Activated CD4-positive, alpha-beta T cell treated with anti-CD3 and anti-CD28 coated beads, Interleukin-2, amount 10 ng/mL, durations not matched to agents 24 days and 14 days (primary cell): ENCODE measurements at regions not wholly inside any gene's neighbourhood (a gene's known extent, or its start where the extent isn't known, plus 50 kb on each side); places are given as distances from the start of the nearest gene placed in this dataset.

Experiments
- DNase-seq: peaks from one replicate; pipeline ENCODE4 v3.0.0; 2022
- H3K27ac Mint-ChIP-seq: one replicate; pipeline ENCODE4 v1.8.0; 2022; ENCODE audit warnings: mild to moderate bottlenecking, mixed read lengths
- H3K27me3 Mint-ChIP-seq: one replicate; pipeline ENCODE4 v1.8.0; 2022; ENCODE audit warnings: mixed read lengths
- H3K36me3 Mint-ChIP-seq: one replicate; pipeline ENCODE4 v1.8.0; 2022; ENCODE audit warnings: low read depth, mild to moderate bottlenecking, mixed read lengths
- H3K4me1 Mint-ChIP-seq: one replicate; pipeline ENCODE4 v1.8.0; 2021; ENCODE audit warnings: mixed read lengths
- H3K4me3 Mint-ChIP-seq: one replicate; pipeline ENCODE4 v1.8.0; 2022; ENCODE audit warnings: mild to moderate bottlenecking, moderate library complexity, mixed read lengths
- H3K9me3 Mint-ChIP-seq: one replicate; pipeline ENCODE4 v1.8.0; 2021; ENCODE audit warnings: mixed read lengths
- intact Hi-C: fragments of 100-400 bp; cut with micrococcal nuclease; formaldehyde crosslinking; loops from one replicate; pipeline ENCODE4 v1.15.1; 2023

- Mint-ChIP-seq H3K27me3 (no peaks in the 10 kb centered on the region), H3K4me1 (no peaks in the 10 kb centered on the region), H3K4me3 (no peak overlapping the region), H3K36me3 (no peaks in the 10 kb centered on the region), H3K9me3 (no peaks in the 10 kb centered on the region), H3K27ac (no peak overlapping the region)
- DNase-seq: no peak
- intact Hi-C loops: no loop called here
These were observed 717.6 kb upstream of the MAP3K7 start for GRCh38 chr6:91304521-91304920.

GRCh38 chr6:91303326-91303725, 716.5 kb upstream of the MAP3K7 start:
- Mint-ChIP-seq H3K4me3 (no peak overlapping the region), H3K9me3 (no peaks in the 10 kb centered on the region), H3K27ac (no peak overlapping the region), H3K4me1 (no peaks in the 10 kb centered on the region), H3K36me3 (no peaks in the 10 kb centered on the region), H3K27me3 (no peaks in the 10 kb centered on the region)
- intact Hi-C loops: no loop called here
- DNase-seq: no peak

DNA sequence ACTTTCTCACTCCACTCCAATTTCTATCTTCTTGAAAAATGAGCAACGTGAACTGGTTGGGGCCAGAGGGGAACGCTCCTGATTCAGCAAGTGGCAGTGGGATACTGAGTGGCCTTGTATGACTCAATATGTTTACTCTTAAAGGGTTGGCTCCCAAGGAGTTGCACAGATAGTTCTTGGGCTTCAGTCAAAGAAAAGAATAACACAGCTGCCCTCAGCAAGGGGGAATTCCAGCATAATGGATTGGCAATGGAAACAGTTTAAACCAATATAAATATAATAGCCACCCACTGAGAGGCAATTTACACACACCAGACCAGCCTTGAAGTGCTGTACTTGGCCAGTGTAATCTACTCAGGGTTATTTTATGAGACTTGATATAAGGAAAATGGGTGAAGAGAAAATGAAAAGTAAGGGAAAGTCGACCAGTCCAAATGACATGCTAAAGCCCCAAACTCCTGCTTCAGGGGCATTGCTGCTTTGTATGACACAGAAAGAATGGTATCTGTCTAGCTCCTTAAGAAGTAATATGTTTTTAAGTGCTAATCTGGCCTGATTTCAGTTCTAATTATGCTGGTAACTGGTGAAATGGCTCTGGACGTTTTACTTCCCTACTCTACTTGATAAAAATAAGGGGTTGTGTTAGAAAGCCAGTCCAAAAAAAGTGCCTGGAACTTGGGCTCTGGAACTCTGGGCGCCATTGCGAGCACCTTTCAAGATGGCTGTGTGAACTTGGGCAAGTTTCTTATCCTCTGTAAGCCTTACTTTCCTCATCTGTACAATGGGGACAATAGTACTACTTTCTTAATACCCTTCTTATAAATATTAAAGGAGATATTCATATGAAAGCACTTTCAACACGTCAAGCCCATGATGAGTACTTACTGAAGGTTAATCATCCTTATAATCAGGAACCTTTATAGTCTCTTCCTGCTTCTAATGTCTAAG, 712.9 kb upstream of the MAP3K7 start:
- Mint-ChIP-seq H3K4me1 (no peaks in the 10 kb centered on the region), H3K27ac (no peak overlapping the region), H3K4me3 (no peak overlapping the region), H3K27me3 (no peaks in the 10 kb centered on the region), H3K36me3 (no peaks in the 10 kb centered on the region), H3K9me3 (no peaks in the 10 kb centered on the region)
- DNase-seq: no peak
- intact Hi-C loops: no loop called here

DNA sequence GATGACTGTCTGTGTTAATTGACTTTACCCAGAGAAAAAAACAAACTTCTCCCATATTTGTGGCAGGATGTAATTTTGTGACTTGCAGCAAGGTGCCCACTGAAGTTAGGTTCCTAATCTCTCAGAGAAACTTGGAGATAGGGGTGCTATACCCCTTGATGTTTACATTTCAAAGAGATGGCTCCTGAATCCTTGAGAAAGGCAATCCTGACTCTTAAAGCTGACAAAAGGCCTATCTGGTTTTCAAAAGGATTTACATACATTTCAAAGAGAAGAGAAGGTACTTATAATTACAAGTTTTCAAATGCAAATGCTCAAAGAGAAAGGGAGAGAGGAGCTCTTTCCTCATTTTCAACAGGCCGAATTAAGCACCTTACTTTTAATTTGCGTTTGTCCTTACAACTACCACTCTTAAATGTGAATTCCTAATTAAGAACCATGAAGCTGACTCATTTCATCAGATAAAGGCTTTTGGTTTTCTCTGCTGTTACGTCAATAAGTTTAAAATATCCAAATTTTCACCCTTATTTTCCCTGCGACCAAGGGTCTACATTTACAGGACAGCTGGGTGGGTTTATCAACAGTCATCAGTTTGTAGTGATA, 711.8 kb upstream of the MAP3K7 start:
- intact Hi-C loops: no loop called here
- no peaks in the 10 kb centered on the region for H3K27me3 Mint-ChIP-seq
- H3K27ac Mint-ChIP-seq: no peak overlapping the region
- no peak overlapping the region for H3K4me3 Mint-ChIP-seq
- H3K36me3 Mint-ChIP-seq: no peaks in the 10 kb centered on the region
- H3K4me1 Mint-ChIP-seq: no peaks in the 10 kb centered on the region
- DNase-seq: no peak
- no peaks in the 10 kb centered on the region for H3K9me3 Mint-ChIP-seq

GRCh38 chr6:91293395-91293794, 706.5 kb upstream of the MAP3K7 start:
- Mint-ChIP-seq H3K36me3 (no peaks in the 10 kb centered on the region), H3K9me3 (no peaks in the 10 kb centered on the region), H3K27ac (no peak overlapping the region), H3K4me1 (no peaks in the 10 kb centered on the region), H3K27me3 (no peaks in the 10 kb centered on the region), H3K4me3 (no peak overlapping the region)
- peak; percentile 8 for DNase-seq
- intact Hi-C loops: no loop called here

DNA sequence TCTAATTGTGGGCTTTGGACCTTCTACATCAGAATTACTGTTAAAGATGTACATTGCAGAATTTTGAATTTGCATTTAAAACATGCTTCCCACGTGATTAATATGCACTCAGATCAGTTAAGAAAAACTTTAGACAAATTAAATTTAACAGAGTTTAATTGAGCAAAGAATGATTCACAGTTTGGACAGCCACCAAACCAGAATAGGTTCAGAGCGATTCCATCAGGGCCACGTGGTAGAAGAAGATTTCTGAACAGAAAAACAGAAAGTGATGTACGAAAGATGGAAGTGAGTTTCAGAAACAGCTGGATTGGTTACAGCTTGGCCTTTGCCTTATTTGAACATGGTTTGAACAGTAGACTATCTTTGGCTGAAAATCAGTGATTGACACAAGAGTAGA, 704.2 kb upstream of the MAP3K7 start:
- no peak overlapping the region for H3K4me3 Mint-ChIP-seq
- no peaks in the 10 kb centered on the region for H3K9me3 Mint-ChIP-seq
- intact Hi-C loops: no loop called here

DNA sequence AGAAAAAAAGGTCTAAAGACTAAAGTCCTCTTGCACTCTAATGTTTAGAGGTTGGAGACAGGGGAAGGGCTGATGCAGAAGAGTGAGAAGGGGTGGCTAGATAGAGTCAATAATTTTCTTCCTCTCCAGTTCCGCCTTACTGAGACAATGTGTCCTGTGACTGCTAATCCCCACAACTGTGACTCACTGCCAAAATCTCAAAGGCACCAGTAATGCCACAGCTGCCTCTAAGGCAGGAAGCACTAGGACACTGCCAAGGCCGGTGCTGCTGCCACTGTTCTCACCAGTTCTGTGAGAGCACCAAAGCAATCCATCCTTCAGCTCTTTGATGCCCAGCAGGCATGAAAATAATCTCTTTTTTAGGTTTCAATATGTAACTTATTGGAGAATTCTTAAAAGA, 701.9 kb upstream of the MAP3K7 start:
- Mint-ChIP-seq H3K4me3 (no peak overlapping the region), H3K4me1 (no peaks in the 10 kb centered on the region), H3K9me3 (no peaks in the 10 kb centered on the region)

More for the DNA sequence above, 704.2 kb upstream of the MAP3K7 start:
- Mint-ChIP-seq H3K27ac (no peak overlapping the region), H3K36me3 (no peaks in the 10 kb centered on the region), H3K27me3 (no peaks in the 10 kb centered on the region), H3K4me1 (no peaks in the 10 kb centered on the region)
- DNase-seq: no peak

GRCh38 chr6:91281901-91282300, 695.0 kb upstream of the MAP3K7 start:
- intact Hi-C loops: no loop called here

More for the DNA sequence above, 701.9 kb upstream of the MAP3K7 start:
- H3K36me3 Mint-ChIP-seq: no peaks in the 10 kb centered on the region
- no peaks in the 10 kb centered on the region for H3K27me3 Mint-ChIP-seq
- no peak overlapping the region for H3K27ac Mint-ChIP-seq
- no peak for DNase-seq
- intact Hi-C loops: no loop called here

GRCh38 chr6:91280494-91280830, 693.6 kb upstream of the MAP3K7 start:
- H3K36me3 Mint-ChIP-seq: no peaks in the 10 kb centered on the region

More at GRCh38 chr6:91281901-91282300, 695.0 kb upstream of the MAP3K7 start:
- Mint-ChIP-seq H3K36me3 (no peaks in the 10 kb centered on the region), H3K27ac (no peak overlapping the region), H3K4me3 (no peak overlapping the region), H3K9me3 (no peaks in the 10 kb centered on the region), H3K4me1 (no peaks in the 10 kb centered on the region), H3K27me3 (no peaks in the 10 kb centered on the region)
- no peak for DNase-seq

GRCh38 chr6:91279740-91280493, 693.0 kb upstream of the MAP3K7 start:
- intact Hi-C loops: no loop called here
- no peaks in the 10 kb centered on the region for H3K4me1 Mint-ChIP-seq
- no peak for DNase-seq
- H3K27me3 Mint-ChIP-seq: no peaks in the 10 kb centered on the region
- H3K27ac Mint-ChIP-seq: no peak overlapping the region
- no peak overlapping the region for H3K4me3 Mint-ChIP-seq
- no peaks in the 10 kb centered on the region for H3K36me3 Mint-ChIP-seq
- H3K9me3 Mint-ChIP-seq: no peaks in the 10 kb centered on the region

More at GRCh38 chr6:91280494-91280830, 693.6 kb upstream of the MAP3K7 start:
- Mint-ChIP-seq H3K27ac (no peak overlapping the region), H3K4me1 (no peaks in the 10 kb centered on the region), H3K4me3 (no peak overlapping the region), H3K27me3 (no peaks in the 10 kb centered on the region), H3K9me3 (no peaks in the 10 kb centered on the region)
- intact Hi-C loops: no loop called here
- DNase-seq: no peak

GRCh38 chr6:91278416-91278815, 691.5 kb upstream of the MAP3K7 start:
- intact Hi-C loops: no loop called here
- Mint-ChIP-seq H3K4me1 (no peaks in the 10 kb centered on the region), H3K27me3 (no peaks in the 10 kb centered on the region), H3K36me3 (no peaks in the 10 kb centered on the region), H3K4me3 (no peak overlapping the region), H3K27ac (no peak overlapping the region), H3K9me3 (no peaks in the 10 kb centered on the region)
- no peak for DNase-seq

- Mint-ChIP-seq H3K9me3 (no peaks in the 10 kb centered on the region), H3K36me3 (no peaks in the 10 kb centered on the region), H3K4me1 (no peaks in the 10 kb centered on the region), H3K27me3 (no peaks in the 10 kb centered on the region), H3K27ac (no peak overlapping the region), H3K4me3 (no peak overlapping the region)
- intact Hi-C loops: no loop called here
- DNase-seq: no peak
These were observed 689.4 kb upstream of the MAP3K7 start for GRCh38 chr6:91276315-91276714.

- peaks cover 4% of the 10 kb centered on the region for H3K9me3 Mint-ChIP-seq
- intact Hi-C loops: no loop called here
- H3K27ac Mint-ChIP-seq: no peak overlapping the region
- H3K36me3 Mint-ChIP-seq: no peaks in the 10 kb centered on the region
- no peak for DNase-seq
- no peaks in the 10 kb centered on the region for H3K27me3 Mint-ChIP-seq
- no peak overlapping the region for H3K4me3 Mint-ChIP-seq
- H3K4me1 Mint-ChIP-seq: no peaks in the 10 kb centered on the region
These were observed 686.9 kb upstream of the MAP3K7 start for GRCh38 chr6:91273729-91274128.

DNA sequence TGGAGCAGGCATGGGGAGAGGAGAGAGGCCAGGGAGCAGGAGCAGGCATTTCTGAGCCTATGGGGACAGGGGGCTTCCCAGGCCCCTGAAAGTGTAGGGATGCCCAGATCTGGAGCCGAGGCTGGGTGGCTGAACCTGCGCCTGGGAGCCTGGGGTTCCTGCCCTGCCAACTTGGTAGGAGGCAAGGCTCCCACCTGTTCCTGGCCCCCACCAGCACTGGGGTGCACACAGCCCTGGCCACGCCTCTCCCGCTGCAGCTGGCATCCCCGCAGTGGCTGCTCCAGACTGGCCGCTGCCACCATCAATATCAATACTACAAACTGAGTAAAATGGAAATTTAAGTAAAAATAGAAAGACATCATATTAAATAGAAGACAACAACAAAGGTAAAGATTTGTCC, 684.9 kb upstream of the MAP3K7 start:
- H3K4me1 Mint-ChIP-seq: no peaks in the 10 kb centered on the region
- no peak overlapping the region for H3K4me3 Mint-ChIP-seq
- peaks cover 4% of the 10 kb centered on the region for H3K9me3 Mint-ChIP-seq
- intact Hi-C loops: no loop called here
- no peak for DNase-seq
- H3K36me3 Mint-ChIP-seq: no peaks in the 10 kb centered on the region
- no peak overlapping the region for H3K27ac Mint-ChIP-seq
- H3K27me3 Mint-ChIP-seq: no peaks in the 10 kb centered on the region
